Brain microvascular endothelial cell (primary cell): ENCODE measurements at regions not wholly inside any gene's neighbourhood (a gene's known extent, or its start where the extent isn't known, plus 50 kb on each side); places are given as distances from the start of the nearest gene placed in this dataset.

ENCODE experiments used
- DNase-seq: peaks from one replicate; pipeline ENCODE4 v3.0.0-alpha.2; 2020
- H3K27ac ChIP-seq: fragments of 250-450 bp; sonication (Bioruptor Pico); 2 replicates; pipeline ENCODE4 v1.5.1; 2020; ENCODE audit warnings: mild to moderate bottlenecking, moderate library complexity
- H3K27me3 ChIP-seq: fragments of 250-450 bp; sonication (Bioruptor Pico); replicated peaks from 2 replicates; pipeline ENCODE4 v1.5.1; 2020; ENCODE audit warnings: mild to moderate bottlenecking
- H3K36me3 ChIP-seq: fragments of 250-450 bp; sonication (Bioruptor Pico); replicated peaks from 2 replicates; pipeline ENCODE4 v1.5.1; 2020; ENCODE audit warnings: mild to moderate bottlenecking
- H3K4me3 ChIP-seq: 2 replicates; pipeline ENCODE4 v1.5.1; 2011; ENCODE audit warnings: low read depth, mild to moderate bottlenecking, control low read depth, low read length, moderate library complexity
- in situ Hi-C: cut with HindIII; loops from 2 replicates; pipeline ENCODE4 v1.10.0; 2017; ENCODE audit warnings: low sequenced_read_pairs, low pct_ligation_motif_present
- TF ChIP-seq, protein P1 (sequence below): IDR thresholded peaks from 2 replicates; pipeline ENCODE4 v1.5.1; 2011; ENCODE audit warnings: low read depth, mild to moderate bottlenecking, moderate library complexity, low read length, control low read depth, inconsistent platforms; ENCODE audit errors: missing control alignments

DNA sequence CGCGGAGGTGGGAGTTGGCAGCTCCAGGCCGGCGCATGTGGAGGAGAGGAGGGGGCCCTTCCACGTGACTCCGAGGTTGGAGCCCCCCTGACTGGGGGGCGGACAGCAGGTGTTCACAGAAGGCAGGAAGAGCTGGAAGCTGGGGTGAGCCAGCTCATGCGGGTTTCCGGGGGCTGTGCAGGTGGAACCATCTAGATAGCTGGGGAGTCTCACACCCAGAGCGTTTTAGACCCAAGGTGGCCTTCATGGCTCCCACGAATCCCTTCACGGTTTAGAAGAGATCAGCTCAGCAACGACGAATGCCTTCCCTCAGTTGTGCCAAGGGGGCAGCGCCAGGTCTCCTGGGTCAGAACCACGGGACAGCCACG, 740.5 kb upstream of the SALL3 start:
- TF ChIP-seq, protein P1, sequence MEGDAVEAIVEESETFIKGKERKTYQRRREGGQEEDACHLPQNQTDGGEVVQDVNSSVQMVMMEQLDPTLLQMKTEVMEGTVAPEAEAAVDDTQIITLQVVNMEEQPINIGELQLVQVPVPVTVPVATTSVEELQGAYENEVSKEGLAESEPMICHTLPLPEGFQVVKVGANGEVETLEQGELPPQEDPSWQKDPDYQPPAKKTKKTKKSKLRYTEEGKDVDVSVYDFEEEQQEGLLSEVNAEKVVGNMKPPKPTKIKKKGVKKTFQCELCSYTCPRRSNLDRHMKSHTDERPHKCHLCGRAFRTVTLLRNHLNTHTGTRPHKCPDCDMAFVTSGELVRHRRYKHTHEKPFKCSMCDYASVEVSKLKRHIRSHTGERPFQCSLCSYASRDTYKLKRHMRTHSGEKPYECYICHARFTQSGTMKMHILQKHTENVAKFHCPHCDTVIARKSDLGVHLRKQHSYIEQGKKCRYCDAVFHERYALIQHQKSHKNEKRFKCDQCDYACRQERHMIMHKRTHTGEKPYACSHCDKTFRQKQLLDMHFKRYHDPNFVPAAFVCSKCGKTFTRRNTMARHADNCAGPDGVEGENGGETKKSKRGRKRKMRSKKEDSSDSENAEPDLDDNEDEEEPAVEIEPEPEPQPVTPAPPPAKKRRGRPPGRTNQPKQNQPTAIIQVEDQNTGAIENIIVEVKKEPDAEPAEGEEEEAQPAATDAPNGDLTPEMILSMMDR: no peak
- Histone ChIP-seq H3K4me3 (no peak overlapping the region), H3K36me3 (no peaks in the 10 kb centered on the region), H3K27me3 (no peaks in the 10 kb centered on the region), H3K27ac (no peak overlapping the region)
- no peak for DNase-seq
- in situ Hi-C loops: no loop called here

DNA sequence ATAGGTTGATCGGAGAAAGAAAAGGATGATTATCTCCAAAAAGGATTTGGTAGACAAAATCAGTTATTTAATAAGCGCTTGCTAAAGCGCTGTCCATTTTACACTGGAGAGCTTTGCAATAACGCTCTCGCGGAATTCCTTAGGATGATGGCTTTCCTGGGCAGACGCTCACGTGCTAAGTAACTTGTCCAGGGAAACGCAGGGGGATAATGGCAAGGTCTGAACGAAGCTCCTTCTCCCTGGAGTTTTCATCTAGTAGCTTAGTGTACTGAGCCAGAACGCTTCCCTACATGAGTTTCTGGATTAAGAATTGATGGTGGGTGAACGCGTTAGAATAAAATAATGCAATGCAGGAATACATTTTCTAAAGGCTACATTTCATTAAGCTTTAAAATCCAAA, 739.5 kb upstream of the SALL3 start:
- in situ Hi-C loops: no loop called here
- TF ChIP-seq, protein P1: no peak
- Histone ChIP-seq H3K27me3 (no peaks in the 10 kb centered on the region), H3K27ac (no peak overlapping the region), H3K4me3 (no peak overlapping the region), H3K36me3 (no peaks in the 10 kb centered on the region)
- DNase-seq: no peak

DNA sequence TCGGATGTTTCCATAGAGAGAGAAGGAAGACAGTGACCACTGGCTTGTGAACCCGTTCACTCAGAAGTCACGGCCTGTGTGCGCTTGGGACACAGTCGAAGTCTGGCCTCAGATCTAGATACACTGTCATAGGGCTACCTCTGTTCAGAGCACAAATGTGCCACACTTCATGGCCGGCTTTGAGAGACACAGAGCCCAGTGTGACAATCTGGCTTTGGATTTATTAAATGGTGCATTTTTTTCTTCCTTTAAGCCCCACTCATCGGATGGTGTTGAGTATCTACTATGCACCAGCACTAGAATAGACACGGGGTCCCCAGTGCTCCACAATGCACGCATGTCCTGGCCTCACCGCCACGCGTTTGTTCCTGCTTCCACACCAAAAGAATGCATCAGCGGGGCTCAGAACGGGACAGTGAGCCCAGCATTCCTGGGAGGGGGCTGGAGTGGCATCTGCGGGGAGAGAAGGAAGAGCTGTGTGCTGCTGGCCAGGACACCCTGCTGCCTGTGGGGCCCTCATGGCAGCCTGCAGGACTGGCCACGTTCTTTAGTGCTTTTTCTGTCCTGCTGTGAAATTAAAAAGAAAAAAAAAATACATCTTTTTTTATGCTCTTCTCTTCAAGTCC, 738.9 kb upstream of the SALL3 start:
- Histone ChIP-seq H3K27me3 (no peaks in the 10 kb centered on the region), H3K4me3 (no peak overlapping the region), H3K36me3 (no peaks in the 10 kb centered on the region), H3K27ac (no peak overlapping the region)
- in situ Hi-C loops: no loop called here
- TF ChIP-seq, protein P1: no peak
- no peak for DNase-seq

DNA sequence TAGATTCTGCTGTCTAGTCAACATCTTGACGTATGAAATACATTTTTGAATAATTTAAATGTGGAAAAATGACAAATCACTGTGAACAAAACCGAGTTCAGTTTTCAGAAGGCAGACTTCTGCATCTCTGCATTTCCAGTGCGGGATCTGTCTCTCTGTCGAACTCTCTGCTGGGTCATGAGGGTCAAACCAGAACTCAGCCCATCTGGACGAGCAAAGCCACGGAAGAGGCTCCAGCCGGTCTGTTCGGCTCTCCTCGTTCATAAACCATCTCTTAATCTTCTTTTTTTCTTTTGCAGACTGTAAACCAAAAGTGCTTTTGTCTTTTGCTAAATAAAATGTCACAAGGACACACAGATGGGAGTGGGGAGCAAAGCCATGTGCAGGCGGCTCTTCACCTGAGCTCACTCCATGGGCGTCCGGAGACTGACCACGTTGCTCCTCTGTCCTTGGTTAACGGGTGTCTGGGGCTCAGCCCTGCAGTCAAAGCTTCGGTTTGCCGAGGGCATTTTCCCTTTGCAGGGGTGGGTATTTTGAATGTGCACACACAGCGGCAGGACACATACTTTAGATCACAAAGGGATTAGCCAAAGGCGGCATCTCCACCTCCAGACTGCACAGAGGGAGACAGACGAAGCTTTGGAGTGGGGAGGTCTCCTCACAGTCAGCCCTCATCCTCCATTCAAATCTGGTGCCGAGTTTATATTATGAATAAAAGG, 737.9 kb upstream of the SALL3 start:
- Histone ChIP-seq H3K36me3 (no peaks in the 10 kb centered on the region), H3K4me3 (no peak overlapping the region), H3K27ac (no peak overlapping the region), H3K27me3 (no peaks in the 10 kb centered on the region)
- no peak for DNase-seq
- TF ChIP-seq, protein P1: no peak
- in situ Hi-C loops: no loop called here

DNA sequence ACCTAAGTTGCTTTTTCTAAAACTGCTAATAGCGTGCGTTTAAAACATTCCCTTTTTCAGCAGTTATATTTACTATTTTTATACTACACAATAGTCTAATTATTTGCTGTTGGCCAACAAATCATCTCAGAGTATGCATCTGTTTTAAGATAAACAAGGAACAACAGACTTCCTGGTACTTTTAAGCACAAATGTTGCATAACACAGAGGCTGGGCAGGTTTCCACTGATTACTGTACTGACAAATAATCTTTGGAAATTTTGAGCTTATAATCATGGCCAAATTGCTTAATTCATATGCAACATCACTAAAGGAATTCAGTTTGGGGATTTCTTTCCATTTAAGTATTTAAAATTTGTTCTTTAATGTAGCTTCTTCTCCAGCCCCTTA, 737.4 kb upstream of the SALL3 start:
- Histone ChIP-seq H3K4me3 (no peak overlapping the region), H3K36me3 (no peaks in the 10 kb centered on the region), H3K27me3 (no peaks in the 10 kb centered on the region), H3K27ac (no peak overlapping the region)
- TF ChIP-seq, protein P1: no peak
- DNase-seq: no peak
- in situ Hi-C loops: no loop called here

DNA sequence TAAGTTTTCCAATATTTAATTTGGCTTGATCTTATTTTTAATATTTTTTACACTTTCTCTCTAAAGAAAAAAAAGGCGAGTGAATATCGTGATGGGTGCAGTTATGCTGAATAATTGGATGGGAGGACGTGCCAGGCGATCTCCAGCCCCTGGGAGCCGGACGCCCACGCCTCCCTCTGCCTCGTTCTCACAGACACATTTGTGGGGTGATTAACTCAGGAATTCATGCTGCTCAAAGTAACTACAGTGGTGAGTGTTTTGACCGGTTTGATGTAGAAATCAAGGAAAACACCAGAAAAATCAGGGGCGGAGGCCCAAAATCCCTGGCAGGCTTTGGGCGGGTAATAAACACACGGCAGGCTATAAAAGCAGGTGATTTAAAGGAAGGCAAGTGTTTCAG, 736.8 kb upstream of the SALL3 start:
- DNase-seq: no peak
- Histone ChIP-seq H3K27me3 (no peaks in the 10 kb centered on the region), H3K4me3 (no peak overlapping the region), H3K36me3 (no peaks in the 10 kb centered on the region), H3K27ac (no peak overlapping the region)
- TF ChIP-seq, protein P1: no peak
- in situ Hi-C loops: no loop called here
